GM18870 (cell line): ENCODE measurements at regions not wholly inside any gene's neighbourhood (a gene's known extent, or its start where the extent isn't known, plus 50 kb on each side); places are given as distances from the start of the nearest gene placed in this dataset.
A peak's percentile ranks its signal among the peaks of the same experiment; 100 is the strongest.

ENCODE experiments used
- ATAC-seq: cut with Tn5 transposase; IDR thresholded peaks from one replicate; pipeline ENCODE4 v1.9.1; 2021; ENCODE audit warnings: moderate library complexity; ENCODE audit not compliant: unreplicated experiment

GRCh38 chr9:84573083-84573482 is 96.4 kb upstream of the NTRK2 start:
- no peak for ATAC-seq

- no peak for ATAC-seq
Measured at GRCh38 chr9:84575705-84576104, 93.8 kb upstream of the NTRK2 start.

GRCh38 chr9:84583866-84584265 is 85.7 kb upstream of the NTRK2 start:
- no peak for ATAC-seq

- ATAC-seq, result no peak
Measured at GRCh38 chr9:84586662-84587061, 82.9 kb upstream of the NTRK2 start.

- no peak for ATAC-seq
Measured at GRCh38 chr9:84587153-84587552, 82.4 kb upstream of the NTRK2 start.

GRCh38 chr9:84589542-84589941 is 80.0 kb upstream of the NTRK2 start:
- ATAC-seq, result no peak

GRCh38 chr9:84590706-84591105 is 78.8 kb upstream of the NTRK2 start:
- ATAC-seq, result no peak

- ATAC-seq, result no peak
Measured at GRCh38 chr9:84592918-84593317, 76.6 kb upstream of the NTRK2 start.

GRCh38 chr9:84593352-84593751 is 76.2 kb upstream of the NTRK2 start:
- ATAC-seq, result no peak

GRCh38 chr9:84597131-84597530 is 72.4 kb upstream of the NTRK2 start:
- peak; percentile 97 for ATAC-seq

- no peak for ATAC-seq
Measured at GRCh38 chr9:84598921-84599636, 70.5 kb upstream of the NTRK2 start.

GRCh38 chr9:84600739-84601138 is 68.8 kb upstream of the NTRK2 start:
- no peak for ATAC-seq

- no peak for ATAC-seq
Measured at GRCh38 chr9:84604223-84604622, 65.3 kb upstream of the NTRK2 start.

- ATAC-seq, result no peak
Measured at GRCh38 chr9:84609779-84610178, 59.8 kb upstream of the NTRK2 start.

- ATAC-seq, result no peak
Measured at GRCh38 chr9:84613431-84613830, 56.1 kb upstream of the NTRK2 start.

- ATAC-seq, result no peak
Measured at GRCh38 chr9:84615544-84615943, 54.0 kb upstream of the NTRK2 start.

GRCh38 chr9:84617411-84618029 is 52.0 kb upstream of the NTRK2 start:
- no peak for ATAC-seq
